ENCODE measurements at regions not wholly inside any gene's neighbourhood (a gene's known extent, or its start where the extent isn't known, plus 50 kb on each side); places are given as distances from the start of the nearest gene placed in this dataset.

DNA sequence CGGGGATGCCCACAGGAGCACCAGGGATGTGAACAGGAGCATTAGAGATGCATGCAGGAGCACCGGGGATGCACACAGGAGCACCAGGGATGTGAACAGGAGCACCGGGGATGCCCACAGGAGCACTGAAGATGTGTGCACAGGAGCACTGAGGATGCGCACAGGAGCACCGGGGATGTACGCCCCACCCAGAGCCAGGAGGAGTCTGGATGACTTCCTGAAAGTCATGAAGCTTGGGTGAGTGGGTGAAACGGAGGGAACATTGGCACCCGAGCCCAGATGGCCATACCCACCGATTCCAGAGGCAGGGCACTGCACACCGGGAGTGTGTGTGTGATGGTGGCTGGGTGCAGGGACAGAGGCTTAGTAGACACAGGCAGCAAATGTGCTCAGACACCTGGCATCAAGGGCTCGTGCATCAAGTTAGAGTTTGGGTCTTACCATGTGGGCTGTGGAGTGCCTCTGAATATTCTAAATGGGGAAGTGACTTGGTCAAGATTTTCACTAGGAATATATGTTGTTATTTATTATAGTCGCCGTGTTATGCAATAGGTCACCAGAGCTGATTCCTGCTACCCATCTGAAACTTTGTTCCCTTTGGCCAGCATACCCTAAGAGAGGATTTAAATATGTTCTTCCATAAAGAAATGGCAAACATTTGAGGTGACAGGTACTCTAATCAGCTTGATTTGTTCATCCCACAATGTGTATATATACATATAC, 365.8 kb upstream of the MYT1L start:
- no peak for TF ChIP-seq ZNF274 (IDR thresholded peaks at IDR 0.05; ENCODE audit: low read depth, low read length)
- TF ChIP-seq SUZ12 (IDR thresholded peaks at IDR 0.05; ENCODE audit: extremely low read depth, insufficient read depth, insufficient read length), result no peak

All from NT2/D1 (cell line).